Loucy (cell line): ENCODE measurements at regions not wholly inside any gene's neighbourhood (a gene's known extent, or its start where the extent isn't known, plus 50 kb on each side); places are given as distances from the start of the nearest gene placed in this dataset.
"Not testable (repeated sequence)": the region's sequence is repeated elsewhere in the genome, so short reads cannot be mapped to it uniquely, and the experiment has no call there.

ENCODE experiments used
- EZH2phosphoT487 ChIP-seq: fragments of 200-600 bp; IDR thresholded peaks from 2 replicates; pipeline ENCODE4 v1.6.1; 2018; ENCODE audit warnings: antibody characterized with exemption, mild to moderate bottlenecking, moderate library complexity, borderline replicate concordance
- TF ChIP-seq, protein P1 (sequence below): fragments of 200-600 bp; sonication (generic); conservative IDR thresholded peaks from 2 replicates; pipeline ENCODE4 v1.5.1; 2014; ENCODE audit warnings: mild to moderate bottlenecking, antibody characterized with exemption, low read length

DNA sequence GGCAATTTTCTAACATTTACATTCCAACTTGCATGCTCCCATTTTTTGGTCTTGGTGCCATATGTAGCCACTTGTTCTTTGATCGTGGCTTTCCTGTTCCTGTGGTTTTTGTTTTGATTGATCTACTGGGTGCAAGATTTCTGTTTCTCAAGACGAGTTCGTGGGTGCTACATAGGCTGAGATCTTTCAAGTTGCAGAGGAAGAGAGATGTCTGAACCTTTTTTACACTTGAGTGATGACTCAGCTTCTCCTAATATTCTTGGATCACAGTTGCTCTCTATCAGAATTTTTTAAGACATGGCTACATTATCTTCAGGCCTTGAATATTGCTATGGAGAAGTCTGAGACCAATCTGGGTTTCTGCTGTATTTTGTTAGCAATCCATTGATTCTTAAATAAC lies 85.1 kb downstream of the SRGAP2 start:
- TF ChIP-seq, protein P1, sequence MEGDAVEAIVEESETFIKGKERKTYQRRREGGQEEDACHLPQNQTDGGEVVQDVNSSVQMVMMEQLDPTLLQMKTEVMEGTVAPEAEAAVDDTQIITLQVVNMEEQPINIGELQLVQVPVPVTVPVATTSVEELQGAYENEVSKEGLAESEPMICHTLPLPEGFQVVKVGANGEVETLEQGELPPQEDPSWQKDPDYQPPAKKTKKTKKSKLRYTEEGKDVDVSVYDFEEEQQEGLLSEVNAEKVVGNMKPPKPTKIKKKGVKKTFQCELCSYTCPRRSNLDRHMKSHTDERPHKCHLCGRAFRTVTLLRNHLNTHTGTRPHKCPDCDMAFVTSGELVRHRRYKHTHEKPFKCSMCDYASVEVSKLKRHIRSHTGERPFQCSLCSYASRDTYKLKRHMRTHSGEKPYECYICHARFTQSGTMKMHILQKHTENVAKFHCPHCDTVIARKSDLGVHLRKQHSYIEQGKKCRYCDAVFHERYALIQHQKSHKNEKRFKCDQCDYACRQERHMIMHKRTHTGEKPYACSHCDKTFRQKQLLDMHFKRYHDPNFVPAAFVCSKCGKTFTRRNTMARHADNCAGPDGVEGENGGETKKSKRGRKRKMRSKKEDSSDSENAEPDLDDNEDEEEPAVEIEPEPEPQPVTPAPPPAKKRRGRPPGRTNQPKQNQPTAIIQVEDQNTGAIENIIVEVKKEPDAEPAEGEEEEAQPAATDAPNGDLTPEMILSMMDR = not testable (repeated sequence)
- not testable (repeated sequence) for TF ChIP-seq EZH2phosphoT487
